Activated B cell treated with CpG ODN at 0.5 μM for 24 hours (primary cell): ENCODE measurements at regions not wholly inside any gene's neighbourhood (a gene's known extent, or its start where the extent isn't known, plus 50 kb on each side); places are given as distances from the start of the nearest gene placed in this dataset.

Experiments
- ATAC-seq: fragments of 200-7000 bp; cut with Tn5 transposase; one replicate; pipeline ENCODE4 v1.10.0; 2021; ENCODE audit warnings: low read depth, mild to moderate bottlenecking, moderate library complexity
- CTCF ChIA-PET: fragments of 350-600 bp; sonication (Branson Sonifier 250); formaldehyde crosslinking; loops from one replicate; lab custom pipeline; 2021; ENCODE audit warnings: antibody characterized with exemption; lab: Charles Lee
- POLR2A ChIA-PET: fragments of 350-600 bp; sonication (Branson Sonifier 250); formaldehyde crosslinking; loops from one replicate; lab custom pipeline; 2021; ENCODE audit warnings: antibody characterized with exemption; lab: Charles Lee
- DNase-seq: peaks from one replicate; pipeline ENCODE4 v3.0.0; 2022
- H3K27ac Mint-ChIP-seq: one replicate; pipeline ENCODE4 v1.8.0; 2020; ENCODE audit warnings: mixed read lengths
- H3K27me3 Mint-ChIP-seq: one replicate; pipeline ENCODE4 v1.8.0; 2021; ENCODE audit warnings: mixed read lengths
- H3K36me3 Mint-ChIP-seq: one replicate; pipeline ENCODE4 v1.8.0; 2021; ENCODE audit warnings: low read depth, mixed read lengths
- H3K4me1 Mint-ChIP-seq: one replicate; pipeline ENCODE4 v1.8.0; 2021; ENCODE audit warnings: mixed read lengths
- H3K4me3 Mint-ChIP-seq: one replicate; pipeline ENCODE4 v1.8.0; 2020; ENCODE audit warnings: mild to moderate bottlenecking, mixed read lengths
- H3K9me3 Mint-ChIP-seq: one replicate; pipeline ENCODE4 v1.8.0; 2020; ENCODE audit warnings: mixed read lengths
- CTCF ChIP-seq: fragments of 200-600 bp; IDR thresholded peaks from one replicate; pipeline ENCODE4 v1.8.0; 2022; ENCODE audit warnings: antibody characterized with exemption, mild to moderate bottlenecking
- intact Hi-C: fragments of 100-400 bp; cut with micrococcal nuclease; formaldehyde crosslinking; loops from one replicate; pipeline ENCODE4 v1.15.1; 2024

- Mint-ChIP-seq H3K36me3 (no peaks in the 10 kb centered on the region), H3K27me3 (no peaks in the 10 kb centered on the region), H3K4me1 (no peaks in the 10 kb centered on the region), H3K9me3 (no peaks in the 10 kb centered on the region), H3K27ac (no peak overlapping the region), H3K4me3 (no peak overlapping the region)
- ChIA-PET CTCF (no interaction called here), POLR2A (no interaction called here)
- TF ChIP-seq CTCF: no peak
- ATAC-seq: no peak
- intact Hi-C loops: no loop called here
- no peak for DNase-seq
These were observed 576.7 kb downstream of the LRRC70 start for GRCh38 chr5:63155310-63155631.

- no peaks in the 10 kb centered on the region for H3K27me3 Mint-ChIP-seq
- H3K4me3 Mint-ChIP-seq: no peak overlapping the region
- TF ChIP-seq CTCF: no peak
- no peak for ATAC-seq
- CTCF ChIA-PET: no interaction called here
- H3K36me3 Mint-ChIP-seq: no peaks in the 10 kb centered on the region
- no peak for DNase-seq
- no peaks in the 10 kb centered on the region for H3K4me1 Mint-ChIP-seq
- POLR2A ChIA-PET: no interaction called here
- H3K27ac Mint-ChIP-seq: no peak overlapping the region
- no peaks in the 10 kb centered on the region for H3K9me3 Mint-ChIP-seq
- intact Hi-C loops: no loop called here
These were observed 576.1 kb downstream of the LRRC70 start for GRCh38 chr5:63154476-63155309.

GRCh38 chr5:63152871-63153270, 574.3 kb downstream of the LRRC70 start:
- ATAC-seq (no peak), DNase-seq (no peak)
- H3K4me3 Mint-ChIP-seq: no peak overlapping the region
- ChIA-PET CTCF (no interaction called here), POLR2A (no interaction called here)
- no peaks in the 10 kb centered on the region for H3K36me3 Mint-ChIP-seq
- no peaks in the 10 kb centered on the region for H3K9me3 Mint-ChIP-seq
- intact Hi-C loops: no loop called here
- no peaks in the 10 kb centered on the region for H3K4me1 Mint-ChIP-seq
- TF ChIP-seq CTCF: no peak
- no peaks in the 10 kb centered on the region for H3K27me3 Mint-ChIP-seq
- no peak overlapping the region for H3K27ac Mint-ChIP-seq

GRCh38 chr5:63145167-63145566, 566.5 kb downstream of the LRRC70 start:
- Mint-ChIP-seq H3K4me3 (no peak overlapping the region), H3K27ac (no peak overlapping the region), H3K9me3 (no peaks in the 10 kb centered on the region), H3K27me3 (no peaks in the 10 kb centered on the region), H3K4me1 (no peaks in the 10 kb centered on the region), H3K36me3 (no peaks in the 10 kb centered on the region)
- POLR2A ChIA-PET: no interaction called here
- no peak for DNase-seq
- ATAC-seq: no peak
- TF ChIP-seq CTCF: no peak
- CTCF ChIA-PET: no interaction called here
- intact Hi-C loops: no loop called here

- H3K36me3 Mint-ChIP-seq: no peaks in the 10 kb centered on the region
- ChIA-PET CTCF (no interaction called here), POLR2A (no interaction called here)
- ATAC-seq: no peak
- no peaks in the 10 kb centered on the region for H3K27me3 Mint-ChIP-seq
- intact Hi-C loops: no loop called here
- no peaks in the 10 kb centered on the region for H3K4me1 Mint-ChIP-seq
- no peak overlapping the region for H3K27ac Mint-ChIP-seq
- no peaks in the 10 kb centered on the region for H3K9me3 Mint-ChIP-seq
- H3K4me3 Mint-ChIP-seq: no peak overlapping the region
- no peak for DNase-seq
- TF ChIP-seq CTCF: no peak
These were observed 563.0 kb downstream of the LRRC70 start for GRCh38 chr5:63141591-63141990.
